ENCODE measurements at regions not wholly inside any gene's neighbourhood (a gene's known extent, or its start where the extent isn't known, plus 50 kb on each side); places are given as distances from the start of the nearest gene placed in this dataset.
"Not testable (repeated sequence)": the region's sequence is repeated elsewhere in the genome, so short reads cannot be mapped to it uniquely, and the experiment has no call there.

GRCh38 chr1:101483982-101484688, 247.3 kb downstream of the S1PR1 start:
- no peak for DNase-seq (ENCODE audit: low spot score)

- DNase-seq (ENCODE audit: low spot score) = no peak
These were observed 248.0 kb downstream of the S1PR1 start for GRCh38 chr1:101484689-101485338.

DNA sequence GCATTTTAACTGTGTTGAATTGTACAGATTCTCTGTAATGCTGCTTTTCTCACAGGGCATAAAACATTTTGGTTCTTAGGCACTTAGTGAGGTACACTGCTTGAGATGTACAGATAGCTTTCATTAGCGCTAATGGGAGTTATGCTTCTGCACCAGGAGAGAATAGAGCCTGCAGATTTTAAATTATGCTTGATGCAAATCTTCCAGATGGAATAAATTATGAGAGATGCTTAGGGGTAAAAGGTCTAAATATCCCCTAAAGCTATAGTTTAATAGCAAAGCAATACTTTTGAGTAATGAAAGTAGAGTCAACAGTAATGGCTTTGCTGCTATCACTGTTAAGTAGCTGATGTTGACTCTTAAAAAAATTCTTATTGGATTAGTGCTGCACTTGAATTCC, 248.9 kb downstream of the S1PR1 start:
- DNase-seq (ENCODE audit: low spot score) = no peak

DNA sequence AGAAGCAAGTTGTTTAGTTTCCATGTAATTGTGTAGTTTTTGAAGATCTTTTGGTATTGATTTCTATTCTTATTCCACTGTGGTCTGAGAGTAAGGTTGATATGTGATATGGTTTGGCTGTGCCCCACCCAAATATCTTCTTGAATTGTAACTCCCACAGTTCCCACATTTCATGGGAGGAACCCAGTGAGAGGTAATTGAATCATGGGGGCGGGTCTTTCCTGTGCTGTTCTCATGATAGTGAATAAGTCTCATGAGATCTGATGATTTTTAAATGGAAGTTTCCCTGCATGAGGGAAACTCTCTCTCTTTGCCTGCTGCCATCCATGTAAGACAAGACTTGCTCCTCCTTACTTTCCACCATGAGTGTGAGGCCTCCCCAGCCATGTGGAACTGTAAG, 255.3 kb downstream of the S1PR1 start:
- not testable (repeated sequence) for DNase-seq (ENCODE audit: low spot score)

DNA sequence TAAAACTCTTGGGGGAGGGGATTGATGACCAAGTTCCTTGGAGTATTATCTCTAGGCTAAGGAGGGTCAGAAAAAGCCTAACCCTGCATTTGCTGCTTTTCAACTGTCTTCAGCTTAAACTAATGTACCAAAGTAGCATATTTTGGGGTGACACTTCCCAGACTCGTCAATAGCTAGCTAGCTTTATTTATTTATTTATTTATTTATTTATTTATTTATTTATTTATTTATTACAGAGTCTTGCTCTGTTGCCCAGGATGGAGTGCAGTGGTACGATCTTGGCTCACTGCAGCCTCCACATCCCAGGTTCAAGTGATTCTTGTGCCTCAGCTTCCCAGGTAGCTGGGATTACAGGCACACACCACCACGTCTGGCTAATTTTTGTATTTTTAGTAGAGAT, 257.1 kb downstream of the S1PR1 start:
- DNase-seq (ENCODE audit: low spot score) = not testable (repeated sequence)

GRCh38 chr1:101496109-101496508, 259.3 kb downstream of the S1PR1 start:
- DNase-seq (ENCODE audit: low spot score) = no peak

DNA sequence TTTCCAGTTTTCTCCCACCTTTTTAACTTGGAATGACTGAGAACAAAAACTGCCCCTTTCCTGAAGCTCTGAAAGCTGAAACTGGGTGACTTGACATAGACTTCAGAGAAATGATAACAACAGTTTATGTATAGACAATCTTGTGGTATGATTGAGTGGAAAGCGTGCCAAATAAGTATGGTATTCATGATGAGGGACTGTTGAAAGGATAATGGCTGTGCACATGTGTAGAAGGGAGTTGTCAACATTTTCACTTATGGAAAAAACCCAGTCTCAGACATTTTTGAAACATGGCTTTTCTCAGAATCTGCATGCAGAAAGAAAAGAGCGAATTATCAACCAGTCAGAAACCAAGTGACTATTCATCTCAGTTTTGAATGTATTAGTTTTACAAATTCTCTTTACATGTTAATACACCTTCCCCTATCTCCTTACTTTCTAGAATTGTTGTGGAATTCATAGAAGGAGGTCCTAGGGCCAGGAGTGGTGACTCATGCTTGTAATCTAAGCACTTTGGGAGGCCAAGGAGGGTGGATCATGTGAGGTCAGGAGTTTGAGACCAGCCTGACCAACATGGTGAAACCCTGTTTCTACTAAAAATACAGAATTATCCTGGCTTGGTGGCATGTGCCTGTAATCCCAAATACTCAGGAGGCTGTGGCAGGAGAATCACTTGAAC, 261.2 kb downstream of the S1PR1 start:
- no peak for DNase-seq (ENCODE audit: low spot score)

DNA sequence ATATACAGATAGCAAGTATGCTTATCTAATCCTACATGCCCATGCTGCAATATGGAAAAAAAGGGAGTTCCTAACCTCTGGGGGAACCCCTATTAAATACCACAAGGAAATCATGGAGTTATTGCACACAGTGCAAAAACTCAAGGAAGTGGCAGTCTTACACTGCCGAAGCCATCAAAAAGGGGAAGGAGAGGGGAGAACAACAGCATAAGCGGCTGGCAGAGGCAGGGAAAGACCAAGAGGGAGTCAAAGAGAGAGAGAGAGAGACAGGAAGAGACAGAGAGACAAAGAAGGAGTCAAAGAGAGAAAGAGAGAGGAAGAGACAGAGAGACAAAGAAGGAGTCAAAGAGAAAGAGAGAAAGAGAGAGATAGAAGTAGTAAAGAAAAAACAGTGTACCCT, 267.3 kb downstream of the S1PR1 start:
- DNase-seq (ENCODE audit: low spot score) = not testable (repeated sequence)

- not testable (repeated sequence) for DNase-seq (ENCODE audit: low spot score)
These were observed 268.4 kb downstream of the S1PR1 start for GRCh38 chr1:101505240-101505639.

- peak; percentile 22 for DNase-seq (ENCODE audit: low spot score)
These were observed 269.8 kb downstream of the S1PR1 start for GRCh38 chr1:101506541-101507164.

GRCh38 chr1:101507547-101507971, 270.7 kb downstream of the S1PR1 start:
- DNase-seq (ENCODE audit: low spot score) = no peak

GRCh38 chr1:101508913-101509312, 272.1 kb downstream of the S1PR1 start:
- DNase-seq (ENCODE audit: low spot score) = no peak

DNA sequence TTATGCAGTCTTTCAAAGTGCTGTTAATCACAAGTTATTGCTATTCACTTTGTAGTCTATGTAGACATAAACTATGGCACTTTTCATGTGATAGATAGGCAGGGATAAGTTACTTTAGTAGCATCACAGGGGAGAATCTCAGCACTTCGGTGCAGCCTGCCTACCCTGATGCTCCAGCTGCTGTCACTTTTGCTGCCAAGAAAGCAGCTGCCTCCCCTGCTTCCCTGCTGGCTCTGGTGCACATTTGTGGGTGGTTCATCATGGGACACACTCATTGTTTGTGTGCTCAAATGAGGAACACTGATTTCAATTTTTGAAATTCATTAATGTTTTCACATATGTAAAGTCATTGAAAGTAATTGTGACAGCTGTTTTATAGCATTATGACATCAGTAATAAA, 272.6 kb downstream of the S1PR1 start:
- no peak for DNase-seq (ENCODE audit: low spot score)

DNA sequence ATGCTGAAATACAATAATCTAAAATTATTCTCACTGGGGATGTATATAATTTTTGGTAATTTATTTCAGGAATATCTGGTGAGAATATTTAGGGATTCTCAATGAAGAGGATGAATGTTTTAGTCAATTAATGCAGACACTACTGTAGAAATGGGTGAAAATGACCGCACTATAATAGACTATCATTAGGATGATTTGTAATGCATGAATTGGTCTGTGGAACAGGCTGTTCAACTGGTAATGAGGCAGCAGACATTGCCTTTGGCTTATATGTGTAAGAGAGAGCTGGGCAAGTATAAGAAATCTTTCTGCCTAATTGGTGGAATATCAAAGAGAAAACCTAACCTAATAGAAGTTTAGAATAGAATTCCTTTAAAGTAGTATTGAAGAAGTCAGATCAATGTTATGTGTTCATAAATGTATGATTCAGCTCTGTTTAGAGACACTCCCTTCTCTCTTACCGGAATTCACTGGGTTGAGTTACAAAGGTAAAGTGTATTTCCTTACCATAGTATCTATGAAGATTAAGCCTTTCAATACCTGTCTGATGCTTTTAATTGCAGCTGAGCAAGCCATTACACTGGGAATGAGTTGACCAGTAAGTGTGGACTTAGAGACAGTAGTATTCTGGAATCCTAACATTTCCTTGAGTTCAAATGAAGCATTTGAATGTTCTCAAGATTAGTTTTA, 274.5 kb downstream of the S1PR1 start:
- no peak for DNase-seq (ENCODE audit: low spot score)

- DNase-seq (ENCODE audit: low spot score) = peak; percentile 24
These were observed 283.5 kb downstream of the S1PR1 start for GRCh38 chr1:101520302-101520701.

- DNase-seq (ENCODE audit: low spot score) = no peak
These were observed 285.7 kb downstream of the S1PR1 start for GRCh38 chr1:101522486-101522885.

GRCh38 chr1:101526813-101527212, 290.0 kb downstream of the S1PR1 start:
- no peak for DNase-seq (ENCODE audit: low spot score)

- no peak for DNase-seq (ENCODE audit: low spot score)
These were observed 295.6 kb downstream of the S1PR1 start for GRCh38 chr1:101532377-101532776.

GRCh38 chr1:101540161-101540560, 303.3 kb downstream of the S1PR1 start:
- no peak for DNase-seq (ENCODE audit: low spot score)

DNA sequence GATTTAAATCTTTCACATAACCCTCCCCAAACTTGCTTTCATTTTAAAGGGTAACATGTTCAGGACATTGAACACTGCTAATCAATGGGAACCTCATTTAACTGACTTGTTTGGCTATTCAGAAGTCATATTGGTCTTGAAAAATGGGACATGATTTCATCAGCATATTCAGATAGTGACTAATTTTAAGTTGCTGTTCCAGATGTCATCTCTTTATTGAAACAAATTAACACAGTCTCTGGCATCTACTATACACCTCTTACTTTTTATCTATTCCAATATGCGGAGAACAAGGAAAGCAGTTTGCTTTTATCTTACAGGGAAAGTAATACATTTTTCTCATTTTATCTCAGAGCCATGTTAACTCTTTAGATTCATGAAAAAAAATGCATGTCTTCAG, 310.1 kb downstream of the S1PR1 start:
- DNase-seq (ENCODE audit: low spot score) = no peak

GRCh38 chr1:101547357-101547756, 310.5 kb downstream of the S1PR1 start:
- DNase-seq (ENCODE audit: low spot score) = no peak

DNA sequence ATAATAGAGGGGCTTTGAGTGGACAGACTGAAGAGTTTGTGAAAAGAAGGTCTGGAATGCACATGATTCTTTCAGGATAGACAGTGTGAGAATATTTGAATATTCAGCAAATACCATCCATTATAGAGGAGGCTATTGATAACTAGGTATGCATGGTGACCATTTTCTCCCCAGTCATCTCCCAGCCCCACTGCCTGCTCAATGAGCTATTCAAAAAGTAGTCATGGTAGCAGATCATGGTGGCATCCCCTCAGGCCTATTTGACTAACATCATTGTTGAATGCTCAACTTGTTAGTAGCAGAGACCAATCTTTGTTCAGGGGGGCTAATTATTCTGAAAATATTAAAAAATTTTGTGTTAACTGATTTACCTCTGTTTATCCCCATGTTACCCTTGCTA, 311.6 kb downstream of the S1PR1 start:
- no peak for DNase-seq (ENCODE audit: low spot score)

Data from AG08396 (cell line).